ENCODE measurements at regions not wholly inside any gene's neighbourhood (a gene's known extent, or its start where the extent isn't known, plus 50 kb on each side); places are given as distances from the start of the nearest gene placed in this dataset.

DNA sequence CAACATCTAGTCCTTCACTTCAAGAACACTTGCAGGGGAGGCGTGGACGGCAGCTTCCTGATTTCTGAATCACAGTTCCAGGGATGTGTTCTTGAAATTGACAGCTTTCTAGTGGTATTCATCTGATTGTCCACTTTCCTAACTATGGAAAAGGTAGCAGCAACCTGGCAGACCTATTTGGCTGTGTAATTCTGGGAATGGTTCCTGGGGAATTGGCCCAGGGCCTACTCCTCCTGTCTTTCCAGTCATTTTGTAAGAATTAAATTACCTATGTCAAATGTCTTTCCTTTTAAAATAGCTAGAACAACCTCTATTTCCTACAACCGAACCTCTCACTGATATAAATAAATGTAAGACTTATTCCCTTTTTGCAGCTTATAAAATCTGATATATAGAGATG, 85.5 kb upstream of the RSPO3 start:
- TF ChIP-seq, protein P1, sequence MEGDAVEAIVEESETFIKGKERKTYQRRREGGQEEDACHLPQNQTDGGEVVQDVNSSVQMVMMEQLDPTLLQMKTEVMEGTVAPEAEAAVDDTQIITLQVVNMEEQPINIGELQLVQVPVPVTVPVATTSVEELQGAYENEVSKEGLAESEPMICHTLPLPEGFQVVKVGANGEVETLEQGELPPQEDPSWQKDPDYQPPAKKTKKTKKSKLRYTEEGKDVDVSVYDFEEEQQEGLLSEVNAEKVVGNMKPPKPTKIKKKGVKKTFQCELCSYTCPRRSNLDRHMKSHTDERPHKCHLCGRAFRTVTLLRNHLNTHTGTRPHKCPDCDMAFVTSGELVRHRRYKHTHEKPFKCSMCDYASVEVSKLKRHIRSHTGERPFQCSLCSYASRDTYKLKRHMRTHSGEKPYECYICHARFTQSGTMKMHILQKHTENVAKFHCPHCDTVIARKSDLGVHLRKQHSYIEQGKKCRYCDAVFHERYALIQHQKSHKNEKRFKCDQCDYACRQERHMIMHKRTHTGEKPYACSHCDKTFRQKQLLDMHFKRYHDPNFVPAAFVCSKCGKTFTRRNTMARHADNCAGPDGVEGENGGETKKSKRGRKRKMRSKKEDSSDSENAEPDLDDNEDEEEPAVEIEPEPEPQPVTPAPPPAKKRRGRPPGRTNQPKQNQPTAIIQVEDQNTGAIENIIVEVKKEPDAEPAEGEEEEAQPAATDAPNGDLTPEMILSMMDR (IDR thresholded peaks at IDR 0.05) = no peak
- no peak for TF ChIP-seq POLR2AphosphoS5 (IDR thresholded peaks at IDR 0.05)
